ENCODE measurements at regions not wholly inside any gene's neighbourhood (a gene's known extent, or its start where the extent isn't known, plus 50 kb on each side); places are given as distances from the start of the nearest gene placed in this dataset.

- TF ChIP-seq CTCF (IDR thresholded peaks at IDR 0.05) (no peak), POLR2A (IDR thresholded peaks at IDR 0.05) (no peak)
Measured at GRCh38 chr2:239835056-239835455, 190.1 kb downstream of the NDUFA10 start.

Measured in testis (tissue), 2 donors.